ENCODE measurements at regions not wholly inside any gene's neighbourhood (a gene's known extent, or its start where the extent isn't known, plus 50 kb on each side); places are given as distances from the start of the nearest gene placed in this dataset.

DNA sequence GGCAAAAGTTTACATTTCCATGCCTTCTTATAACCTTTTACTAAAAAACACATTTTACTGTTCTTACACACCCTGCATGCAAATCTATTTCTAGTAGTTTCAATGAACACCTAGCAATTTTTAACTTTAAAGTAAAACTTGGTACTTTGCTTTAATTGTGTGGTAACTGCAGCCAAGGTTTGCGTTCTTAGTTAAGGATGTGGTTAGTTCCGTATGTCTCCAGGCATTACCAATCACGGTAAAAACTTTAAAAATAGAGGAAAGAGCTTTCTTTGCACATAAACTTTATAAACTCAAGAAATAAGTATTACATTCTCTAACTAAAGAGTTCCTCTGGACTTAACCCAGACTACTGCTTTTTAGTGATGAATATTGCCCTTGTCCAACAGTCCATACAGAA lies 795.2 kb downstream of the SLC16A7 start:
- DNase-seq: no peak

DNA sequence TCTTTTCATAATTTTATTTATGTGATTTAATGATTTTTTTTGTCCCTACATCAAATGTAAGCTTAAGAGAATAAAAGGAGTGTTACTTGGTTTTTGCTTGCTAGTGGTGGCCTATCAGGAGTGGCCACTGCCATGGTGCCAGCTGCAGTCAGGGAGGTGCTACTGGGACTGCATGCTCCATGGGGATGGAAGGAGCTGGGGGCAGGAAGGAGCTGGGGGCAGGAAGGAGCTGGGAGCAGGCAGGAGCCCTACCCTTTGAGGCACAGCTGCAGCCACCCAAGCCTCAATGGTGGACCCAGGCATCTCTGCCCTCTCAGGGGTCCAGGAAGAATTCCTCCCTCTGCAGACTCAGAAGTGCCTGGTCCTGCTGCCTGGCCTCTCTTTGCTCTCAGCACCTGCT lies 796.0 kb downstream of the SLC16A7 start:
- no peak for DNase-seq

DNA sequence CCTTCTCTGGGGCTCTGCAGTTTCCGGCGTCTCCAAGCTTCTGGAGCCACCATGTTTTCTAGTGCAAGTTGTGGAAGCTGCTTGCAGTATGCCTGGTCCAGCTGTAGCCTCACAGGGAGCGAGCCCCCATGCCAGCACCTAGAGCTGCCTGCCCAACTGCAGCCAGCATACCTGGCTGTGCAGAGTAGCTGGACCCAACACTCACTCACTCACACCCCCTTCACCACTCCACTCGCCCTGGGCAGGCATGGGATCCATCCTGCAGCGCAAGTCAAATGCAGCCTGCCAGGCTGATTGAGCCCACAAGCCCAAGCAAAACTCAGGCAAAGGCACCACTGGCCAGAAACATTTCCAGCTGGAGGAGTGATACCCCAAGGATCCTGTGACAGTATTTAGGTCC lies 797.3 kb downstream of the SLC16A7 start:
- DNase-seq: no peak

DNA sequence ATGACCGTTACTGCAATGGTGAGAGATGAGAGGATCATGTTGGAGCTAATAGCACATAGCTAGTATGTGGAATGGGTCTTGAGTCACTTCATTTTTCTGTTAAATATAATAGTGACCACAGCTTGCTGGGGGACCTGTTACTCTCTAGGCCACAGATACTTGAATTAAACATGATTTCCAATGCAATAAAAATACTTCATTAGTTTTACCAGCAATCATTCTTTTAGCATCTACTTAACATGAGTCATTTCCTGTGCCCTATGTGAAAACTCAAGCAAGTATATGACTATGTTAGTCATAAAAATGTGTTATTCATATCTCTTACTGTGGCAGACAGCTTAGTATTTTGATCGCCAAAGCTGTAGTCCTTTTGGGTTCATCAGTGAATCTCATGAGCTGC lies 798.8 kb downstream of the SLC16A7 start:
- no peak for DNase-seq

DNA sequence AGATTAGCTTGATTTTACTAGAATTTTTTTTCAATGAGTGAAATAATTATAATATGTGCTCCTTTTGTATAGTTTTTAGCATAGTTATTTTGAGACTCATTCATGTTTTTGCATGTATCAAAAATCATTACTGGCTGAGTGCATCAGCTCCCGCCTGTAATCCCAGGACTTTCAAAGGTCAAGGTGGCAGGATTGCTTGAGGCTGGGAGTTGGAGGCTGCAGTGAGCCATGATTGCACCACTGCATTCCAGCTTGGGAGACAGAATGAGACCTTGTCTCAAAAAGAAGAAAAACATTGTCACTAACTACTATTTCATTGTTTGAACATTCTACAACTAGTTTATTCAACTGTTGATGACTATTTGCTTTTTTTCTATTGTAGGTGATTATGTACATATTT lies 802.7 kb downstream of the SLC16A7 start:
- no peak for DNase-seq

DNA sequence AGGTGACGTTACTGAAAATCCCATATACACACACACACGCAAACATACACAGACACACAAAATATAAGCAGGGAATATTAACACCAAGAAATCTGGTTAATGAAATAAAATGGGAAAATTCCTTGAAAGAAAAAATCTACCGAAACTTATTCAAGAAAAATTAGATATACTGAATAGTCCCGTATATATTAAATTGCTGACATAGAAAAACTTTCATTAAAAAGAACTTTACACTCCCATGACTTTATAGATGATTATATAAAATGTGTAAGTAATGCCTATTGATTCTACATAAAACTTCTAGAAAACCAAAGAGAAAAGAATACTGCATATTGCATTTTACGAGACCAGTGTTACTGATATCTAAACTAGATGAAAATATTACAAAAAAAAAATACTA lies 803.2 kb downstream of the SLC16A7 start:
- no peak for DNase-seq

DNA sequence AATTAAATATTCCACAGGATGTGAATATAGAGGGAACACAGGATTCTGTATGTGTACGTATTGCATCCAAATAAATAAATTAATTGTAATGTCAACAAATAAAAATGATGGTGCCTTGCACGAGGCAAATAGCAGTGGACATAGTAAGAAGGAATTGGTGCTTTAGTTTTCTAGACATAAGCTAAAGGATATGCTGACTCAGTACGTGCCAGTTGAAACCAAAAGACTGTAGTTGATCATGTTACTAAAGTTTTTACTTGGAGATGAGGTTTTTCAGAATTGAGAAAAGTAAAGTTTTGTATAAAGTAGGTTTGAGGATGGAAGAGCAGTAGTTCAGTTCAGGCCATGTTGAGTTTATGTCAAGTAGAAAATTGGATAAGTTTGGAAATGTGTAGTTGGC lies 807.2 kb downstream of the SLC16A7 start:
- no peak for DNase-seq

DNA sequence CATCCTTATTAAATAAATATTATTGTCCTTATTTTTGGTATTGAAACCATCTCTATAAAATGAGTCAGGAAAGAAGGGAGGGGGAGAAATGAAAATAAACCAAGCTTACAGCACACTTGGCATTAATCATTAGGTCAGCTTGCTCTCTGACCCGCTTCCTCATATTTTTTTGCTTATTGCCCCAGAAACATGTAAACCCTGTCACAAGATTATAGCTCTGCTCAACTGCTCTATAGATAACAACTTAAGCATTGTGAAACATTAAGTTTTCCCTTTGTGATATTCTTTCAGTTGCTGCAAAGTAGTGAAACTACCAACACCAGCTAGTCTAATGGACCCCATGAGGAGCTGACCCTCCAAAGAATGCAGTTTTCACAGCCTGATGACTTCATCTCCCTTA lies 819.5 kb downstream of the SLC16A7 start:
- DNase-seq: no peak

DNA sequence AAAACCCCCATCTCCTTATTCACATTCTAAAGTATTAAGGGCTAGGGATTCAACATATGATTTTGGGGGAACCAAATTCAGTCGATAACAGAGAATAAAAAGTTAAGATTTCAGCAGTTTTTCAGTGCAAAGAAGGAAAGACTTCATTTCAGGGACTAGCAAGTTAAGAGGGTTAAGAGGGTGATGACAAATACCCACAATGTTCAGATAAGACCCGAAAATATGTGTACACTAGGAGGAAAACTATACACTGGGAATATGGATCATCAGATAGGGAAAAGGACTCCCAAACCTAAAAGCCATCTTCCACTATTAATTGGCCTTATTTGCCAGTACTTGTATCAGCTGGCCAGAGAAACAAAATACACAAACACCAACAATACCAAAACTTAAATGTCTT lies 824.2 kb downstream of the SLC16A7 start:
- no peak for DNase-seq

DNA sequence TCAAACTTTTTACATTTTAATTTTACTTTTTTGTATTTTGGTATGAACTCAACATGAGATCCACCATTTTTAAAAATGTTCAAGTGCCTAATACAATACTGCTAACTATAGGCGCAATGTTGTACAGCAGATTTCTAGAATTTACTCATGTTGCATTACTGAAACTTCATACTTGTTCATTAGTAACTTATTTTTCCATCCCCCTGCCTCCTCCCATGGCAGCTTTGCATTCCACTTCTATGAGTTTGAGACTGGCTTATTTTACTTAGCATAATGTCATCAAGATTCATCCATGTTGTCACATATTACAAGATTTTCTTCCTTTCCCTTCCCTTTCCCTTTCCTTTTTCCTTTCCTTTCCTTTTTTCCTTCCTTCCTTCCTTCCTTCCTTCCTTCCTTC lies 825.9 kb downstream of the SLC16A7 start:
- no peak for DNase-seq

DNA sequence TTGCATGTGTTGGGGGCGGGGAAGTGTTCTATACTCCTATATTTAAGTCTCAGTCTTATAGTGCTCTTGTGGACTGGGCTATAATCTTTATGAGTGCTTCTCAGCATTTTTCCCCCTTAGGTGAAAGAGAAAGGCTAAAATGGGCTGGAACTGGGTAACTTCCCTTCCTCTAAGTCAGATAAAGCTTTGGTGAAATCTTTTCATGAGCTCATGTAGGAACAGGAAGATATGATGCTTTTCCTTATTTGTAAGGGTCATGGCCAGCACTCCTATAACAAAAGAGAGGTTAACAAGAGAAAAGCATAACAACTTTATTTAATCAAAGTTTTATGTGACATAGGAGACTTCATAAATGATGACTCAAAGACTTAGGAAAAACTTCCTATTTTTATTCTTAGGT lies 841.5 kb downstream of the SLC16A7 start:
- DNase-seq: no peak

DNA sequence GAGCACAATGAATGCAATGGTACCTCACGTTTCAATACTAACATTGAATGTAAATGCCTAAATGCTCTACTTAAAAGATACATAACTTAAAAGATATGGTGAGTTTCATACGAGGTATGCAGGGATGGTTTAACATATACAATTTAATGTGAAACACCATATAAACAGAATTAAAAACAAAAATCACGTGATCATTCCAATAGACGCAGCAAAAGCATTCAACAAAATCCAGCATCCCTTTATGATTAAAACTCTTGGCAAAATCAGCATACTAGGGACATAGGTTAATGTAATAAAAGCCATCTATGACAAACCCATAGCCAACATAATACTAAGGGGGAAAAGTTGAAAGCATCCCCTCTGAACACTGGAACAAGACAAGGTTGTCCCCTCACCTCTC lies 845.7 kb downstream of the SLC16A7 start:
- DNase-seq: no peak

DNA sequence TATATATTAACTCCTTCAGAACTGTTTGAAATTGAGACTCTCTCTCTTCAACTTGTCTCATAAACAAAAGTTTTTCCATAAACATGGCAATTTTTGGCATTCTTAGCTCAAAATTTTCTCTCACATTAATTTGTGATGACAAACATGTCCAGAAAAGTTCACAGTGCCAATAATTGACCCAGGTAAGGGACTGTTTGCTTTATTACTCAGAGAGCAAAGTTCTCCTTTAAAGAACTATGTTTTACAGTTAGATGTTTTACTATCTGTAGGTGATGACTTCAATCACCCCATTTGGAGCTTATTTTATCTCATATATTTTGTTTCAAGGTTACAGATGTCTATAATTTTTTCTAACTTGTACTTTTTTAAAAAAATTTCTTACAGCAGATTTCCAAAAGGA lies 855.6 kb downstream of the SLC16A7 start:
- DNase-seq: no peak

DNA sequence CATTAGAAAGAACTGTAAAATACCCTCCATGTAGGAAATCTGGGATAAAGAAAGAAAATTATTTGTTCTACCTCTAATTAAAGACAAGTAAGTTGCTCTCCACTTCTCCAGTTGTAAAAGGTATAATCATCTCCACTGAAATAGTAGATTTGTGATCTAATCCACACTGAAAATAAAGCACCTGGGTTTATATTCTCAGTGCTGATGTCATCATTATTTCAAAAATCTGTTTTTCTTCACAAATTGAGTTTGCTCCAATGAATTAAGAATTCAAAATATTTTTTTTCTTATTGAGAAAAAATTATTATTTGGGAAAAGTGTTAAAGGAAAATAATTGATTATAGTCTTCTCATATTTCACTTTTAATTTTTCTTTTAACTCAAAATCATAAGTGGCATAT lies 869.2 kb downstream of the SLC16A7 start:
- DNase-seq: no peak

DNA sequence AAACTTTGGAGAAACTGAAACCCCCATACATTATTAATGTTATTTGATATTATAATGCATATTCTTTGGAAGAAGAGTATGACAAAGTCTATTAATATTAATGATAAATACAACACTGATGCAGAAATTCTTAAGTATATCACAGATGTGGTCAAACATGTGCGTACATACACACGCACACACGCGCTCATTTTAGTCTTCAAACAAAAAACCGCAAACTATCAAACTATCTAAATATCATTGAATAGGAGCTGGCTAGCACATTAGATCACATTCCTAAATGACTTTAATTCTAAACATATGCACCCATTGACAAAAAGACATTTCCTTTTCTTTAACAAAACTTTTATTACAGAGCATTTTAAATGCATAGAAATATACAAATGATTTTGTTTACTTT lies 872.7 kb downstream of the SLC16A7 start:
- no peak for DNase-seq

DNA sequence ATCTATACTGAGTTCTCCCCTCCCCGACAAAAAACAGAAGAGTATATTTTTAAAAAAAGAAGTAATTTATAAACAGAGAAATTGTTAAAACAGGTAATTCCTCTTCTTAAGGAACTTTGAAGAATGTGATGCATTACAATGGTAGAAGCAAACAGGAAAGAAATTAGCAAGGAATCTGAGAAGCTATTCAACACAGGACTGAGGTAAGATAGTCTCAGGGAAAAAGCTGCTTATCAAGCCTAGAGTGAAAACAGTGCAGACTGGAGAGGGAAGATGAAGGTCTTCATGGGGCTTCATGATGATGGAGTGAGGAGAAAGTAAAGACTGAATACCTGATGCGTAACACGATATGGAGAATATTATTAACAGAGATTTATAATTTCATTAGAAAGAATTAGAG lies 880.0 kb downstream of the SLC16A7 start:
- DNase-seq: no peak

DNA sequence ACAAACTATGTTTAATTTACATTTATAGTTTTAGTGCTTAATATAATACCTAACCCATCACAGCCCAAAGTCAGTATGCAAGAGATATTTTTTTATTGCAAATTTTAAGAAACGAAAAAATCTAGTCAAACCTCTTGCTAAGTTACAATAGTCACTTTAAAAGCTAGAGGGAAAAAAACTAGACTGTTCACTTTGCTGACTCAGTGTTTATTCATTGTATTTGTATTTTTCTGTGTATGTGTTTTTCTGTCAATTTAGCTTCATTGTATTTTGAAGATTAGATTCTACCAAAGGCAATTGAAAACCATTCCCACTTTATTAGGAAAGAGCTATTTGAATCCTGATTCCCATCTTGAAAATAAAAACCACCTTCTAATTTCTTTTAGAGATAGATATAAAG lies 891.5 kb downstream of the SLC16A7 start:
- no peak for DNase-seq

DNA sequence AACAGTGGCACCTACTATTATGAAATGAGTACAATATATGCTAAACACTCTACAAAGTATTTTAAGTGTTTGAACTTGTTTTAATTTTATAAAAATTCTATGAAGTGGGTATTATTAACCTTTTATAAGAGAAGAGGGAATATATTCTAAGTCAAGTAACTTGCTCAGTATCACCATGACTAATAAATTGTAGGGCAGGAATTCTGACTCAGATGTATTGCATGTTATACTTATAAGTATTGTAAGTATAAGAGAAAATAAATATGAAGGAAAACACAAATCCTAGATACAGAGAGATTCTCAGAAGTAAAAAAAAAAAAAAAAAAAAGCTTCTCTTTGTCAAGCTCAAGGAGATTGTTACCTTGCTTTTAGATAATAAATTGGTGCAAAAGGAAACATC lies 893.2 kb downstream of the SLC16A7 start:
- DNase-seq: no peak

DNA sequence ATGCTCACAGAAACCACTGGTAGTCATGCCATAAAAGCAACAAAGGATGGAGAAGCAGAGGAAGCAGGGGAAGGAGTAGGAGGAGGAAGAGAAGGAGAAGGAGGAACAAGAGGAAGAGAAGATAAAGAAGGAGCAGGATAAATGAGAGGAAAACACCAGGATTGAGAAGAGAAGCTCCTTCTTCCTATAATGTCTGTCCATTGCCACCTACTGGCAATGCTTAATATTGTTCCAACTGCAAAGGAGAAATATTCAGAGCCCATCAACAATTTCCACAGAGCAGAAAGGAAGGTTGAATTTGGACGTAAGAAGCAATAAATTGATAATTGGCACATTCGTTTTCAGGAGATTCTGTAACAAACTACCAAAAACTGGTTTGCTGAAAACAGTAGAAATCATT lies 898.4 kb downstream of the SLC16A7 start:
- no peak for DNase-seq

DNA sequence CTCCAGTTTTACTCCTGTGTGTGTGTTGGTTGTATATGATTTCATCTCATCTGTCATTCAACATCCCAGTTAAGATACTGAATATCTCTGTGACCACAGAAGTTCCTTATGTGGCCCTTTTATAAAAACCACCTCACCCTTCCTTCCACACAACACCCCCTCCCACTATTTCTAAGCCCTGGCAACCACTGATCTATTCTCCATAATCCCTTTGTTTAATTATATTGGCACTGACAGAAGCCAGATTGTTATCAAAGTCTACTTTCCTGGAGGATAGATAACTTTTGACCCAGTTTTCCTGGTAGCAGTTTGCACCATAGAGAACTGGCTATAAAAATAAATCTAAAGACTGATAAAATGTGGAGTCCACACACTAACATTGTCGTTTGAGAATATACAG lies 902.8 kb downstream of the SLC16A7 start:
- no peak for DNase-seq

DNA sequence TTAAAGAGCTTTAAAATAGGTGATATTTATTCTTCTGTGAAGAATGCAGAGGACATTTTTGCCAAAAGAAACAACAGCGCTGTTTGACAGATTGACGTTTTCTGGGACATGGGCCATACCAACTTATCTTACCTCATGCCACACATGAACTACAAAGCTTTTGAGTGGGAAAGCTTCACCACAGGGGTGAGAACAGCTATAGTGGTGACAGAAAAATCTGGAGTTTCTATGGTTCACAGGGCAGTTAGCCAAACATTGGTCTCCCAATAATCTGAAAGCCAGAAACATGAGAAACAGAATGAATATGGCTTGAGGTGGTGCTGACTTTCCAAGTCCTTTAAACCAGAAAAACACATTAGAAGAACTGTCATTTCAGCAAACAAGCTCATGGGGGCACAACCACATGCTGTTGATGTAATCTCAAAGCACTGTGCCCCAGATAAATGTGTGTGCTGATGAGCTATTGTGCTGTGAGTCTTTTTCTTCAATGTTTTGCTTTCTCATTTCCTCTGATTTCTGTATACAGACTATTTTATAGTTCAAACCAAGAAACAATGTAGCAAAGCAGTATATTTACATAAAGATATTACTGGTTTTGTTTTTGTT lies 905.4 kb downstream of the SLC16A7 start:
- DNase-seq: no peak

DNA sequence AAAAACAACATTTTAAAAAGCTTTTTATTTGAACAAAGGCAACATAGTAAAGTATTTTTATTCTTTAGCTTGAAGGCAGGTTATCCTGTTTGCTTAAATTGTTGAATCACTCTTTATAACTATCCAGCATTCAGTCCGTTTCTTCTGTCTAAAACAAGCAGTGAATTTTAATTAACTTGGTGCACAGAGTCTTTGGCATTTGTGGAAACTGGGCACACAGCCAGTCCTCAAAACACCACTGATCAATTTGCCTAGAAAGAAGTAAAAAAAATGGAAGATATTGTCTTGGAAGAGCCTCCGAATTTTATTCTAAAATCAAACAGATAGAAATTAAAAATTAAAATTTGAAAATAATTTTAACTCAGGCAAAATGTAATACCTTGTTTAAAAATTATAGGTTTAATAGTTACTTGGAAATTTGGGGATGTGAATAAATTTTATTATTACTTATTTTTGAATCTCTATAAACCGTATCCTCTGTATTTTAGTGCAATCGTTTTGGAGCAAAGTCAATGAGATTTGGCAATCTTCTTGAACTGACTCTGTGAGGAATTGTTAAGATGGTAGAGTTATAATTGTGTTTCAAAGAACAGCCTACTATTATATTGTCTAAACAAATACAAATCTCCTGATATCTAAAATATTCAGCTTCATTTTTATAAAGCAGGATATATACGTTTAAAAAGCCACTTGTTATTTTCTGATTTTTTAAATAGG lies 927.0 kb downstream of the SLC16A7 start:
- no peak for DNase-seq

DNA sequence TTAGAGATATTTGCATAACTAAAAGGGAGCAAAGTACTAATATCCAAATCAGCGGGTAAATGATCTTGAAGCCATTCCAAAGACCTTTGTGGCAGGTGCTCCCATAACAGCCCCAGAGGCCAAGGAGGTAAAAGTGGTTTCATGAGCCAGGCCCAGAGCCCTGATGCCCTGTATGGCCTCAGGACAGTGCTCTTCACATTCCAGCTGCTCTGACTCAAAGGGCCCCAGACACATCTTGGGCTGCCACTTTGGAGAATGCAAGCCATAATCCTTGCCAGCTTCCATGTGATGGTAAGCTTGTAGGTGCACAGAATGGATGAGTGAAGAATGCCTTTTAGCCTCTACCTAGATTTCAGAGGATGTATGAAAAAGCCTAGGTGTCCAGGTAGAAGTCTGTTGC lies 933.4 kb downstream of the SLC16A7 start:
- no peak for DNase-seq

DNA sequence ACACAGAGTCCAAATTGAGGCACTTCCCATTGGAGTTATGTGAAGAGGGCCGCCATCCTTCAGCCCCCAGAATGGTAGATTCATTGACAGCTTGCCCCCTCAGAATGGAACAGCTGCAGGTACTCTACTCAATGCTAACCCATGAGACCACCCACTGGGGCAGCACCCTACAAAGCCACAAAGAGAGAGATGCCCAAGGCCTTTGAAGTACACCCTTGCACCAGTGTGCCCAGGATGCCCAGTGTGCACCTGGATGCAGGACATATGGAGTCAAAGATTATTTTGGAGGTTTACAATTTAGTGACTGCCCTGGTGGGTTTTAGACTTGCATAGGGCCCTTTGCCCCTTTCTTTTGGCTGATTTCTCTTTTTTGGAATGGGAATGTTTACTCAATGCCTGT lies 933.9 kb downstream of the SLC16A7 start:
- no peak for DNase-seq

DNA sequence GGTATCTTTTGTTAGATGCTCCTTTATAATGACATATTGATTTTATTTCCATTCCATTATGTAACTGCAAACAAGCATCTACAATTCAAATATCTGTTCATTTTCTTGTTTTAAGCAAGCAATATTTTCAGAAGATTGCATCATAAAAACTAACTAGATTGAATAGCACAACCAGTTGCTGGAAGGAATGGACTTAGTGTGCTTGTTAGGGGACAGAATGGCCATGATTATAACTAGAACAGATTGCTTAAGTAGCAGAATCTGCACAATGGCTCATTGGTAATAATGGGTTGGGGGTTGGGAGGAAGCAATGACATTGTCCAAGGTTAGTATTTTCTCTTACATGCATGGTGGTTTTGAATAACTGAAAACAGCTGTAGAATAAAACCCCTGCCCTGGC lies 939.5 kb downstream of the SLC16A7 start:
- no peak for DNase-seq
